Lower leg skin (tissue), 4 donors: ENCODE measurements at regions not wholly inside any gene's neighbourhood (a gene's known extent, or its start where the extent isn't known, plus 50 kb on each side); places are given as distances from the start of the nearest gene placed in this dataset.

Experiments
- DNase-seq, 2 donors: peaks; one replicate each; pipeline ENCODE4 v3.0.0-alpha.2; 2019; ENCODE audit warnings: low spot score in 2 of 2
- H3K4me3 ChIP-seq: fragments of 200-600 bp; sonication (generic); 2 replicates; pipeline ENCODE4 v1.5.1; 2017; ENCODE audit warnings: mild to moderate bottlenecking, low read depth; ENCODE audit not compliant: poor library complexity, severe bottlenecking
- CTCF ChIP-seq, 3 donors: fragments of 450-650 bp; IDR thresholded peaks; one replicate each; pipeline ENCODE4 v1.5.1; 2016; ENCODE audit warnings: antibody characterized with exemption in 3 of 3, mild to moderate bottlenecking in 3 of 3, moderate library complexity in 2 of 3
- POLR2A ChIP-seq, 2 donors: fragments of 450-650 bp; IDR thresholded peaks; one replicate each; pipeline ENCODE4 v1.6.1; 2016 to 2017; ENCODE audit warnings: antibody characterized with exemption in 2 of 2, mild to moderate bottlenecking in 1 of 2, moderate library complexity in 1 of 2
- WGBS, 2 donors: methylation state at CpG; one replicate each; pipeline ENCODE4 v1.1.5; 2018; 5-methylcytosine and 5-hydroxymethylcytosine counted together
- intact Hi-C: fragments of 100-400 bp; cut with DNase I; formaldehyde crosslinking; loops from one replicate; pipeline ENCODE4 v1.15.0; 2023; ENCODE audit warnings: low total_unique reads

GRCh38 chr6:163895162-163895561, 480.6 kb downstream of the QKI start:
- DNase-seq = no peak
- H3K4me3 ChIP-seq = no peak overlapping the region
- intact Hi-C loops = no loop called here
- no peak for TF ChIP-seq CTCF (IDR thresholded peaks at IDR 0.05)
- no peak for TF ChIP-seq POLR2A (IDR thresholded peaks at IDR 0.05)

GRCh38 chr6:163893609-163894189, 479.2 kb downstream of the QKI start:
- no peak for TF ChIP-seq POLR2A (IDR thresholded peaks at IDR 0.05)
- no peak for TF ChIP-seq CTCF (IDR thresholded peaks at IDR 0.05)
- H3K4me3 ChIP-seq = no peak overlapping the region
- intact Hi-C loops = no loop called here
- WGBS, 2 donors = 95 to 97% methylated on average over 4 of the region's 4 CpGs
- DNase-seq = no peak

- TF ChIP-seq CTCF (IDR thresholded peaks at IDR 0.05) (no peak), POLR2A (IDR thresholded peaks at IDR 0.05) (no peak)
- H3K4me3 ChIP-seq = no peak overlapping the region
- intact Hi-C loops = no loop called here
- WGBS, 2 donors = 86 to 88% methylated on average over 12 of the region's 12 CpGs
- DNase-seq = no peak
Measured at GRCh38 chr6:163892824-163893561, 478.5 kb downstream of the QKI start.

- intact Hi-C loops = no loop called here
- DNase-seq = no peak
- TF ChIP-seq CTCF (IDR thresholded peaks at IDR 0.05) = no peak
- TF ChIP-seq POLR2A (IDR thresholded peaks at IDR 0.05) = no peak
- no peak overlapping the region for H3K4me3 ChIP-seq
- WGBS, 2 donors = 57 to 61% methylated on average over 3 of the region's 3 CpGs
Measured at GRCh38 chr6:163889904-163890514, 475.5 kb downstream of the QKI start.

GRCh38 chr6:163888030-163888819, 473.7 kb downstream of the QKI start:
- no peak overlapping the region for H3K4me3 ChIP-seq
- WGBS, 2 donors = 75 to 77% methylated on average over 2 of the region's 2 CpGs
- no peak for DNase-seq
- TF ChIP-seq POLR2A (IDR thresholded peaks at IDR 0.05) = no peak
- intact Hi-C loops = no loop called here

- DNase-seq = no peak
- WGBS, 2 donors = 86 to 89% methylated on average over 1 of the region's 1 CpG
- intact Hi-C loops = no loop called here
- TF ChIP-seq CTCF (IDR thresholded peaks at IDR 0.05) (no peak), POLR2A (IDR thresholded peaks at IDR 0.05) (no peak)
- no peak overlapping the region for H3K4me3 ChIP-seq
Measured at GRCh38 chr6:163886428-163886827, 471.9 kb downstream of the QKI start.
